Nephron (organoid): ENCODE measurements at regions not wholly inside any gene's neighbourhood (a gene's known extent, or its start where the extent isn't known, plus 50 kb on each side); places are given as distances from the start of the nearest gene placed in this dataset.
"Not testable (repeated sequence)": the region's sequence is repeated elsewhere in the genome, so short reads cannot be mapped to it uniquely, and the experiment has no call there.

ENCODE experiments used
- H3K27ac Mint-ChIP-seq, 3 experiments: 2 replicates each; pipeline ENCODE4 v1.8.0; 2020; ENCODE audit warnings: mixed read lengths in 3 of 3, mild to moderate bottlenecking in 2 of 3, moderate library complexity in 1 of 3
- H3K27me3 Mint-ChIP-seq: 2 replicates; pipeline ENCODE4 v1.8.0; 2021; ENCODE audit warnings: low read depth, mild to moderate bottlenecking, moderate library complexity, mixed read lengths
- H3K36me3 Mint-ChIP-seq: 2 replicates; pipeline ENCODE4 v1.8.0; 2020; ENCODE audit warnings: low read depth, mixed read lengths
- H3K4me1 Mint-ChIP-seq: 2 replicates; pipeline ENCODE4 v1.8.0; 2020; ENCODE audit warnings: mixed read lengths
- H3K4me3 Mint-ChIP-seq, 3 experiments: 2 replicates each; pipeline ENCODE4 v1.8.0; 2020; ENCODE audit warnings: mild to moderate bottlenecking in 3 of 3, mixed read lengths in 3 of 3, moderate library complexity in 2 of 3
- H3K9me3 Mint-ChIP-seq: 2 replicates; pipeline ENCODE4 v1.8.0; 2020; ENCODE audit warnings: mixed read lengths
- TF ChIP-seq, protein P1 (sequence below), 3 experiments: fragments of 200-600 bp; sonication (generic); IDR thresholded peaks; one replicate each; pipeline ENCODE4 v1.5.0; 2021; ENCODE audit warnings: antibody characterized with exemption in 3 of 3; ENCODE audit not compliant: unreplicated experiment in 3 of 3

DNA sequence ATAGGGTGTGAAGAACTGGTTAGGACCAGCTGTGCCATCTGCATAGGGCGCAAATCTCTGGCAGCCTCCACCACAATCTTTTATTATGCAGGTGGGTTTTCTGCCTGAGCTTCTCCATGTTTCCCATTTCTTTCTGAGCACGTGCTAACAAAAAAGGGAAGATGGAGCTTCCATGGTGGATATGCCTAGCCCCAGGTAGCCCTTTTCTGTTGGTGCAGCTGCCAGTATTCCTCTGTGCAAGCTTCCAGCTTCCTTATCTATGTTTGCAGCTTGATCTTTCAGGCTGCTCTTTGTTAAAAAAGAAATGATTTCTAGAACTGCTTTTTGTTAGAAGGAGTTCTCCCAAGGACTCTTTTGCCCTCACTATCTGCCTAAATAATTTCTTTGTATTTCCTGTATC is 95.0 kb upstream of the EPB41L4A start:
- no peaks in the 10 kb centered on the region for H3K27me3 Mint-ChIP-seq
- TF ChIP-seq, protein P1, sequence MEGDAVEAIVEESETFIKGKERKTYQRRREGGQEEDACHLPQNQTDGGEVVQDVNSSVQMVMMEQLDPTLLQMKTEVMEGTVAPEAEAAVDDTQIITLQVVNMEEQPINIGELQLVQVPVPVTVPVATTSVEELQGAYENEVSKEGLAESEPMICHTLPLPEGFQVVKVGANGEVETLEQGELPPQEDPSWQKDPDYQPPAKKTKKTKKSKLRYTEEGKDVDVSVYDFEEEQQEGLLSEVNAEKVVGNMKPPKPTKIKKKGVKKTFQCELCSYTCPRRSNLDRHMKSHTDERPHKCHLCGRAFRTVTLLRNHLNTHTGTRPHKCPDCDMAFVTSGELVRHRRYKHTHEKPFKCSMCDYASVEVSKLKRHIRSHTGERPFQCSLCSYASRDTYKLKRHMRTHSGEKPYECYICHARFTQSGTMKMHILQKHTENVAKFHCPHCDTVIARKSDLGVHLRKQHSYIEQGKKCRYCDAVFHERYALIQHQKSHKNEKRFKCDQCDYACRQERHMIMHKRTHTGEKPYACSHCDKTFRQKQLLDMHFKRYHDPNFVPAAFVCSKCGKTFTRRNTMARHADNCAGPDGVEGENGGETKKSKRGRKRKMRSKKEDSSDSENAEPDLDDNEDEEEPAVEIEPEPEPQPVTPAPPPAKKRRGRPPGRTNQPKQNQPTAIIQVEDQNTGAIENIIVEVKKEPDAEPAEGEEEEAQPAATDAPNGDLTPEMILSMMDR (IDR thresholded peaks at IDR 0.05; ENCODE audit: unreplicated experiment in 3 of 3), result no peak
- no peaks in the 10 kb centered on the region for H3K36me3 Mint-ChIP-seq
- H3K4me3 Mint-ChIP-seq, result no peak overlapping the region
- H3K9me3 Mint-ChIP-seq, result peaks cover 11% of the 10 kb centered on the region
- no peaks in the 10 kb centered on the region for H3K4me1 Mint-ChIP-seq
- H3K27ac Mint-ChIP-seq, result no peak overlapping the region

DNA sequence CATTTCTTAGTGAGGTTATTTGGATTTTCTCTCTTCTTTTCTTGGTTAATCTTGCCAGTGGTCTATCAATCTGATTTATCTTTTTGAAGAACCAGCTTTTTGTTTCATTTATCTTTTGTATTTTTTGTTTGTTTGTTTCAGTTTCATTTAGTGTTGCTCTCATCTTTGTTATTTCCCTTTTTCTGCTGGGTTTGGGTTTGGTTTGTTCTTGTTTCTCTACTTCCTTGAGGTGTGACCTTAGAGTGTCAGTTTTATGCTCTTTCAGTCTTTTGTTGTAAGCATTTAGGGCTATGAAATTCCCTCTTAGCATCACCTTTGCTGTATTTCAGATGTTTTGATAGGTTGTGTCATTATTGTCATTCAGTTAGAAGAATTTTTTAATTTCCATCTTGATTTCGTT is 101.4 kb upstream of the EPB41L4A start:
- H3K27me3 Mint-ChIP-seq, H3K4me1 Mint-ChIP-seq, H3K36me3 Mint-ChIP-seq, H3K4me3 Mint-ChIP-seq, H3K27ac Mint-ChIP-seq, H3K9me3 Mint-ChIP-seq: not testable (repeated sequence)

DNA sequence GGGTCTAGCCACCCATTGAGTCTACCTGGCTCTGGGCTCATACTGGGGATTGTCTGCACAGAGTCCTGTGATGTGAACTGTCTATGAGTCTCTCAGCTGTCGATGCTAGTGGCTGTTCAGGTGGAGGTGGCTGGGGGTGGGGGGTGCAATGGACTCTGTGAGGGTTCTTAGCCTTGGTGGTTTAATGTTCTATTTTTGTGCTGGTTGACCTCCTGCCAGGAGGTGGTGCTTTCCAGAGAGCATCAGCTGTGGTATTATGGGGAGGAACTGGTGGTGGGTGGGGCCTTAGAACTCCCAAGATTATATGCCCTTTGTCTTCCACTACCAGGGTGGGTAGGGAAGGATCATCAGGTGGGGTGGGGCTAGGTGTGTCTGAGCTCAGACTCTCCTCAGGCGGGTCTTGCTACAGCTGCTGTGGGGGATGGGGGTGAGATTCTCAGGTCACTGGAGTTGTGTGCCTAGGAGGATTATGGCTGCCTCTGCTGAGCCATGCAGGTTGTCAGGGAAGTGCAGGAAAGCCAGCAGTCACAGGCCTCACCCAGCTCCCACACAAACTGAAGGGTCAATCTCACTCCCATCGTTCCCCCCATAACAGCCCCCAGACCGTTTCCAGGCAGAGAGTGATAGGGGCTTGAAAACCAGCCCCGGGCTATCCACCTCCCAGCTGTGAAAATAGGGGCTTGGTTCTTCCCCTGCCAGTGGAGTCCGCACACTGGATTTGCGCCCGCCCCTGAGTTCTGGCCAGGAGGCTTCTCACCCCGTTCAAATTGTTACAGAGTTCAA is 104.0 kb upstream of the EPB41L4A start:
- H3K4me1 Mint-ChIP-seq, H3K4me3 Mint-ChIP-seq, H3K36me3 Mint-ChIP-seq, H3K9me3 Mint-ChIP-seq, H3K27me3 Mint-ChIP-seq, H3K27ac Mint-ChIP-seq: not testable (repeated sequence)

DNA sequence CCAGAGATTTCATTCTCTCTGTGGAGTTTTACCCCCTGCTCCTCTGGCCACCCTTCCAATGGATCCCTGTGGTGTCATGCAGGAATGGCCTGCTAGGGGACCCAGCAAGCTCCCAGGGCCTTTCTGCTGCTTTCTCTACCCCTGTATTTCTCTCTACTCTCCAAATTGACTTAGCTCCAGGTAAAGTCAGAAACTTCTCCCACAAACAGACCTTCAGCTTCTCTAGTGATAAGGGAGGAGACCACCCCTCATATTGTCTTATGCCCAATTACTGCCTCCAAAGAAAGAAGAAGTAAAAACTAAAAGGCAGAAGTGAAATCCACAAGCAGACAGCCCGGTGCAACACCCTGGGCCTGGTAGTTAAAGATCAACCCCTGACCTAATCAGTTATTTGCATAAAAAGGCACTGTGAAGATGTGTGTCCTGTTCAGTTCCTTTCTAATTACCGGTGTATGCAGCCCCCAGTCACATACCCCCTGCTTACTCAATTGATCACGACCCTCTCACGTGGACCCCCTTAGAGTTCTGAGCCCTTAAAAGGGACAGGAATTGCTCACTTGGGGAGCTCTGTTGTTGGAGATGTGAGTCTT is 104.7 kb upstream of the EPB41L4A start:
- not testable (repeated sequence) for H3K9me3 Mint-ChIP-seq, H3K36me3 Mint-ChIP-seq, H3K27me3 Mint-ChIP-seq, H3K4me3 Mint-ChIP-seq, H3K4me1 Mint-ChIP-seq, H3K27ac Mint-ChIP-seq

DNA sequence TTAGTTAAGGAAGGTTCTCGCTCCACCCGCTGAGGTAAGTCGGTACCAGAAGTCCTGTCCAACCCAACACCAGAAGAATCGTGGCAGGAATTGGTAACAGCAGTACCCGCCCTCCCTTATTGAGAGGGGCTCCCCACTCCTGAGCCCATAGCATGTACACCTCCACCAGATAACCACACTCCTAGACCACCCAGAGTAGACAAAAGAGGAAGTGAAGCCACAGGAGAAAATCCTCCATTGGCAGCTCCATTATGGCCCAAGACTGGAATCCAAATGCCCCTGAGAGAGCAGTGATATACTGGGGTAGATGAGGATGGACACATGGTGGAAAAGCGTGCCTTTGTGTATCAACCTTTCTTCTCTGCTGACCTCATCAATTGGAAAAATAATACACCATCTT is 106.1 kb upstream of the EPB41L4A start:
- H3K4me1 Mint-ChIP-seq, result no peaks in the 10 kb centered on the region

DNA sequence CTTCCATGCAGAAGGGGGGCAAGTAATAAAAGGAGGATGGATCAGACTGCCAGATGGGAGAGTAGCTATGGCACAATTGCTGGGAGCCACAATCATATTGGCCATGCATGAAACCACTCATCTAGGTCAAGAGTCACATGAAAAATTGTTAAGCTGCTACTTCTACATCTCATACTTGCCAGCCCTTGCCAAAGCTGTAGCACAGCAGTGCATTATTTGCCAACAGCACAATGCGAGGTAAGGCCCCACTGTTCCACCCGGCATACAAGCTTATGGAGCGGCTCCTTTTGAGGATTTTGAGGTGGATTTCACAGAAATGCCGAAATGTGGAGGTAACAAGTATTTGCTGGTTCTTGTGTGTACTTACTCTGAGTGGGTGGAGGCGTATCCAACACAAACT is 109.9 kb upstream of the EPB41L4A start:
- no peaks in the 10 kb centered on the region for H3K36me3 Mint-ChIP-seq
- no peak overlapping the region for H3K27ac Mint-ChIP-seq
- peaks cover 5% of the 10 kb centered on the region for H3K27me3 Mint-ChIP-seq
- H3K4me3 Mint-ChIP-seq, result no peak overlapping the region
- H3K4me1 Mint-ChIP-seq, result no peaks in the 10 kb centered on the region
- TF ChIP-seq, protein P1 (IDR thresholded peaks at IDR 0.05; ENCODE audit: unreplicated experiment in 3 of 3), result no peak
- no peaks in the 10 kb centered on the region for H3K9me3 Mint-ChIP-seq

More for the DNA sequence above, 106.1 kb upstream of the EPB41L4A start:
- H3K9me3 Mint-ChIP-seq, result no peaks in the 10 kb centered on the region
- H3K27ac Mint-ChIP-seq, result no peak overlapping the region
- no peaks in the 10 kb centered on the region for H3K36me3 Mint-ChIP-seq
- no peaks in the 10 kb centered on the region for H3K27me3 Mint-ChIP-seq
- TF ChIP-seq, protein P1 (IDR thresholded peaks at IDR 0.05; ENCODE audit: unreplicated experiment in 3 of 3), result no peak
- H3K4me3 Mint-ChIP-seq, result no peak overlapping the region

DNA sequence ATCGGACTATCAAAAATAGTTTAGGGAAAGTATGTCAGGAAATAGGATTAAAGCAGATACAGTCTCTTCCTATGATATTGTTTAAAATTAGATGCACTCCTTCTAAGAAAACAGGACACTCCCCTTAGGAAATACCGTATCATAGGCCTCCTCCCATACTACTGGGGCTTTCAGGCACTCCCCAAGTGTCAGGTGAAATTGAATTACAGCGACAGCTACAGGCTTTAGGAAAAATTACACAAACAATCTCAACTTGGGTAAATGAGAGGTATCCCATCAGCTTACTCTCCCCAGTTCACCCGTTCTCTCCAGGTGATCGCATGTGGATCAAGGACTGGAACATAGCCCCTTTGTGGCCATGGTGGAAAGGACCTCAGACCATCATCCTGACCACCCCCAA is 110.4 kb upstream of the EPB41L4A start:
- Mint-ChIP-seq H3K4me3 (no peak overlapping the region), H3K36me3 (no peaks in the 10 kb centered on the region)

More for the DNA sequence above, 110.4 kb upstream of the EPB41L4A start:
- TF ChIP-seq, protein P1 (IDR thresholded peaks at IDR 0.05; ENCODE audit: unreplicated experiment in 3 of 3), result peak in 1 of 3 experiments; percentile 25
- no peak overlapping the region for H3K27ac Mint-ChIP-seq
- peaks cover 5% of the 10 kb centered on the region for H3K27me3 Mint-ChIP-seq
- H3K9me3 Mint-ChIP-seq, result no peaks in the 10 kb centered on the region
- H3K4me1 Mint-ChIP-seq, result no peaks in the 10 kb centered on the region
